Tibial nerve (tissue), 4 donors: ENCODE measurements at regions not wholly inside any gene's neighbourhood (a gene's known extent, or its start where the extent isn't known, plus 50 kb on each side); places are given as distances from the start of the nearest gene placed in this dataset.

Experiments
- EP300 ChIP-seq, 2 donors: sonication (generic); formaldehyde crosslinking; IDR thresholded peaks; one replicate each; pipeline ENCODE4 v1.6.1; 2017; ENCODE audit warnings: antibody characterized with exemption in 2 of 2, mild to moderate bottlenecking in 1 of 2
- POLR2A ChIP-seq, 2 donors: fragments of 450-650 bp; IDR thresholded peaks; one replicate each; pipeline ENCODE4 v1.6.1; 2017; ENCODE audit warnings: antibody characterized with exemption in 2 of 2, mild to moderate bottlenecking in 2 of 2, moderate library complexity in 2 of 2
- TF ChIP-seq, protein P1 (sequence below), 5 experiments: fragments of 200-600 bp in 3 of 5; fragments of 450-650 bp in 2 of 5; sonication (generic) in 3 of 5; IDR thresholded peaks; one replicate each; pipeline ENCODE4 v1.5.1; 2016 to 2019; ENCODE audit warnings: antibody characterized with exemption in 5 of 5, mild to moderate bottlenecking in 3 of 5, moderate library complexity in 2 of 5

DNA sequence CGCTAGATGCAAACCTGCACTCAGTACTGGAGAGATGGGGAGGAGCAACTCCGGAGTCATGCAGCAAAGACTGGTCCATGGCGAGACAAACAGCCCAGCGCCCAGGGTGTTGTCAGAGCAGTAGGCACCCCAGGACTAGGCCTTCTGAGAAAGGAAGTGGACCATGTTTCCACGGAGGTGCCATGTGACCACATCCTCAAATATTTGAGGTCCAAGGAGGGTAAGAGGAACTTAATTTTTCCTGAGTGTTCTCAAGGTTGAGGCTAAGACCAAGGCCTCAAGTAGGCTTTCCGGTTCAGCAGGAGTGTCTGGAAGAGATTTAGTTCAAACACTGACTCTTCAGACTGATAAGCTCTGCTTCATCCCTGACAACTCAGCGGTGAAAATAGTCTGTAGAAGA, 186.2 kb downstream of the RHOU start:
- TF ChIP-seq, protein P1, sequence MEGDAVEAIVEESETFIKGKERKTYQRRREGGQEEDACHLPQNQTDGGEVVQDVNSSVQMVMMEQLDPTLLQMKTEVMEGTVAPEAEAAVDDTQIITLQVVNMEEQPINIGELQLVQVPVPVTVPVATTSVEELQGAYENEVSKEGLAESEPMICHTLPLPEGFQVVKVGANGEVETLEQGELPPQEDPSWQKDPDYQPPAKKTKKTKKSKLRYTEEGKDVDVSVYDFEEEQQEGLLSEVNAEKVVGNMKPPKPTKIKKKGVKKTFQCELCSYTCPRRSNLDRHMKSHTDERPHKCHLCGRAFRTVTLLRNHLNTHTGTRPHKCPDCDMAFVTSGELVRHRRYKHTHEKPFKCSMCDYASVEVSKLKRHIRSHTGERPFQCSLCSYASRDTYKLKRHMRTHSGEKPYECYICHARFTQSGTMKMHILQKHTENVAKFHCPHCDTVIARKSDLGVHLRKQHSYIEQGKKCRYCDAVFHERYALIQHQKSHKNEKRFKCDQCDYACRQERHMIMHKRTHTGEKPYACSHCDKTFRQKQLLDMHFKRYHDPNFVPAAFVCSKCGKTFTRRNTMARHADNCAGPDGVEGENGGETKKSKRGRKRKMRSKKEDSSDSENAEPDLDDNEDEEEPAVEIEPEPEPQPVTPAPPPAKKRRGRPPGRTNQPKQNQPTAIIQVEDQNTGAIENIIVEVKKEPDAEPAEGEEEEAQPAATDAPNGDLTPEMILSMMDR (IDR thresholded peaks at IDR 0.05): no peak
- TF ChIP-seq EP300 (IDR thresholded peaks at IDR 0.05) (no peak), POLR2A (IDR thresholded peaks at IDR 0.05) (no peak)
